Lower lobe of right lung (tissue), 2 donors: ENCODE measurements at regions not wholly inside any gene's neighbourhood (a gene's known extent, or its start where the extent isn't known, plus 50 kb on each side); places are given as distances from the start of the nearest gene placed in this dataset.

Experiments used
- ATAC-seq, 2 donors: fragments of 200-7000 bp; cut with Tn5 transposase; one replicate each; pipeline ENCODE4 v1.9.1; 2020 to 2022; ENCODE audit warnings: mild to moderate bottlenecking in 2 of 2, moderate library complexity in 2 of 2
- DNase-seq: peaks from one replicate; pipeline ENCODE4 v3.0.0-alpha.2; 2020
- H3K27ac ChIP-seq: fragments of 200-600 bp; one replicate; pipeline ENCODE4 v1.8.0; 2022
- H3K27me3 ChIP-seq: fragments of 200-600 bp; one replicate; pipeline ENCODE4 v1.8.0; 2022; ENCODE audit warnings: low read depth
- H3K36me3 ChIP-seq: fragments of 200-600 bp; one replicate; pipeline ENCODE4 v1.8.0; 2022; ENCODE audit warnings: mild to moderate bottlenecking
- H3K4me1 ChIP-seq: fragments of 200-600 bp; one replicate; pipeline ENCODE4 v1.8.0; 2022
- H3K4me3 ChIP-seq: fragments of 200-600 bp; one replicate; pipeline ENCODE4 v1.8.0; 2022; ENCODE audit warnings: mild to moderate bottlenecking
- H3K9me3 ChIP-seq: fragments of 200-600 bp; one replicate; pipeline ENCODE4 v1.8.0; 2022
- CTCF ChIP-seq: fragments of 200-600 bp; IDR thresholded peaks from one replicate; pipeline ENCODE4 v1.8.0; 2022; ENCODE audit warnings: antibody characterized with exemption, mild to moderate bottlenecking
- intact Hi-C: fragments of 100-400 bp; cut with DNase I; formaldehyde crosslinking; loops from one replicate; pipeline ENCODE4 v1.11.0; 2022
- donor health status: DM: no; HTN: yes; CAD: no; lungs with severe emphysema.

- Histone ChIP-seq H3K36me3 (no peaks in the 10 kb centered on the region), H3K9me3 (no peaks in the 10 kb centered on the region), H3K4me1 (no peaks in the 10 kb centered on the region), H3K27me3 (peaks cover 4% of the 10 kb centered on the region), H3K4me3 (no peak overlapping the region), H3K27ac (no peak overlapping the region)
- intact Hi-C loops: no loop called here
- TF ChIP-seq CTCF: no peak
- ATAC-seq: no peak
- DNase-seq: no peak
Observed at GRCh38 chr10:128512767-128513166, 386.5 kb upstream of the MKI67 start.

- peaks cover 4% of the 10 kb centered on the region for H3K27me3 ChIP-seq
- intact Hi-C loops: no loop called here
- H3K9me3 ChIP-seq: no peaks in the 10 kb centered on the region
- no peaks in the 10 kb centered on the region for H3K36me3 ChIP-seq
- DNase-seq: no peak
- no peak overlapping the region for H3K27ac ChIP-seq
- TF ChIP-seq CTCF: no peak
- H3K4me3 ChIP-seq: no peak overlapping the region
- H3K4me1 ChIP-seq: no peaks in the 10 kb centered on the region
- no peak for ATAC-seq
Observed at GRCh38 chr10:128514536-128514935, 388.3 kb upstream of the MKI67 start.

- TF ChIP-seq CTCF: no peak
- ATAC-seq: no peak
- Histone ChIP-seq H3K27ac (no peak overlapping the region), H3K27me3 (no peaks in the 10 kb centered on the region), H3K4me1 (no peaks in the 10 kb centered on the region), H3K9me3 (no peaks in the 10 kb centered on the region), H3K36me3 (no peaks in the 10 kb centered on the region), H3K4me3 (no peak overlapping the region)
- DNase-seq: no peak
- intact Hi-C loops: no loop called here
Observed at GRCh38 chr10:128516180-128516579, 390.0 kb upstream of the MKI67 start.

GRCh38 chr10:128517167-128517566, 390.9 kb upstream of the MKI67 start:
- Histone ChIP-seq H3K9me3 (no peaks in the 10 kb centered on the region), H3K27ac (no peak overlapping the region), H3K4me3 (no peak overlapping the region), H3K36me3 (no peaks in the 10 kb centered on the region), H3K27me3 (no peaks in the 10 kb centered on the region), H3K4me1 (no peaks in the 10 kb centered on the region)
- intact Hi-C loops: no loop called here
- ATAC-seq (no peak), DNase-seq (no peak)
- TF ChIP-seq CTCF: no peak

GRCh38 chr10:128518000-128518399, 391.8 kb upstream of the MKI67 start:
- H3K4me1 ChIP-seq: no peaks in the 10 kb centered on the region
- no peaks in the 10 kb centered on the region for H3K9me3 ChIP-seq
- no peak for ATAC-seq
- TF ChIP-seq CTCF: no peak
- no peaks in the 10 kb centered on the region for H3K36me3 ChIP-seq
- intact Hi-C loops: no loop called here
- no peak overlapping the region for H3K4me3 ChIP-seq
- DNase-seq: no peak
- H3K27me3 ChIP-seq: no peaks in the 10 kb centered on the region
- no peak overlapping the region for H3K27ac ChIP-seq

- Histone ChIP-seq H3K4me1 (no peaks in the 10 kb centered on the region), H3K27me3 (no peaks in the 10 kb centered on the region), H3K4me3 (no peak overlapping the region), H3K27ac (no peak overlapping the region), H3K9me3 (no peaks in the 10 kb centered on the region), H3K36me3 (no peaks in the 10 kb centered on the region)
- intact Hi-C loops: no loop called here
- TF ChIP-seq CTCF: no peak
- ATAC-seq (no peak), DNase-seq (no peak)
Observed at GRCh38 chr10:128519581-128519980, 393.4 kb upstream of the MKI67 start.
